WI38 (cell line): ENCODE measurements at regions not wholly inside any gene's neighbourhood (a gene's known extent, or its start where the extent isn't known, plus 50 kb on each side); places are given as distances from the start of the nearest gene placed in this dataset.

Experiments used
- H3K4me3 ChIP-seq: 2 replicates; pipeline ENCODE4 v1.5.1; 2011; ENCODE audit warnings: low read depth, mild to moderate bottlenecking, control low read depth, low read length
- TF ChIP-seq, protein P1 (sequence below): IDR thresholded peaks from 2 replicates; pipeline ENCODE4 v1.5.1; 2012; ENCODE audit warnings: low read depth, mild to moderate bottlenecking, control low read depth, low read length

DNA sequence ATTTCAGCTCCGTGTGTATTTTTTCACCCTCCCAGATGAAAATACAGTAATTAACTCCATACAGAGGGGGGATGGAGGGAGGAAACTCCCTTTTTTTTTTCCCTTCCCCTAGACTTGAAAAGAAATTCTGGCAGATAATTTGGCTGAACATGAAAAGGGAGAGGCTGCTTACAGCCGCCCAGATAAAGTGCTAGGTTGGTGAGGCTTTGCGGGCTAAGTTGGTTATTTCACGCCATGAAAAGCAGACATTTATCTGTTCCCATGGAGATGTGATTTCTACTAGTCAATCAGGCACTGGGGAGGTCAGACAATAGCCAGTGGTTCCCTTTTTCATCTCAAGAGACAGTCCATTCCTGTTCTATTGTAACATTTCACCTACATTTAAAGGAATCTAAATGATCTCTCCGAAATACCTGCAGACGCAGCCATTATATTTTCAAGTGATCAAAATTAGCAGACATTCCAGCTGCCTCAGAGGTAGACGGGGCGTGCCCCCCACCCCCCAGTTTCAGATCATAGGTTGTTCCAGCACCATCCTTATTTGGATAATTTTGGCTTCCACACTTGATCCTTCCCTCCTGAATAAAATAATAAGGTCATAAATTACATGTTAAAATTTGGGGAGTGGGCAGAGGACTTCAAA lies 143.9 kb upstream of the ZNF217 start:
- no peak overlapping the region for H3K4me3 ChIP-seq
- TF ChIP-seq, protein P1, sequence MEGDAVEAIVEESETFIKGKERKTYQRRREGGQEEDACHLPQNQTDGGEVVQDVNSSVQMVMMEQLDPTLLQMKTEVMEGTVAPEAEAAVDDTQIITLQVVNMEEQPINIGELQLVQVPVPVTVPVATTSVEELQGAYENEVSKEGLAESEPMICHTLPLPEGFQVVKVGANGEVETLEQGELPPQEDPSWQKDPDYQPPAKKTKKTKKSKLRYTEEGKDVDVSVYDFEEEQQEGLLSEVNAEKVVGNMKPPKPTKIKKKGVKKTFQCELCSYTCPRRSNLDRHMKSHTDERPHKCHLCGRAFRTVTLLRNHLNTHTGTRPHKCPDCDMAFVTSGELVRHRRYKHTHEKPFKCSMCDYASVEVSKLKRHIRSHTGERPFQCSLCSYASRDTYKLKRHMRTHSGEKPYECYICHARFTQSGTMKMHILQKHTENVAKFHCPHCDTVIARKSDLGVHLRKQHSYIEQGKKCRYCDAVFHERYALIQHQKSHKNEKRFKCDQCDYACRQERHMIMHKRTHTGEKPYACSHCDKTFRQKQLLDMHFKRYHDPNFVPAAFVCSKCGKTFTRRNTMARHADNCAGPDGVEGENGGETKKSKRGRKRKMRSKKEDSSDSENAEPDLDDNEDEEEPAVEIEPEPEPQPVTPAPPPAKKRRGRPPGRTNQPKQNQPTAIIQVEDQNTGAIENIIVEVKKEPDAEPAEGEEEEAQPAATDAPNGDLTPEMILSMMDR: no peak

DNA sequence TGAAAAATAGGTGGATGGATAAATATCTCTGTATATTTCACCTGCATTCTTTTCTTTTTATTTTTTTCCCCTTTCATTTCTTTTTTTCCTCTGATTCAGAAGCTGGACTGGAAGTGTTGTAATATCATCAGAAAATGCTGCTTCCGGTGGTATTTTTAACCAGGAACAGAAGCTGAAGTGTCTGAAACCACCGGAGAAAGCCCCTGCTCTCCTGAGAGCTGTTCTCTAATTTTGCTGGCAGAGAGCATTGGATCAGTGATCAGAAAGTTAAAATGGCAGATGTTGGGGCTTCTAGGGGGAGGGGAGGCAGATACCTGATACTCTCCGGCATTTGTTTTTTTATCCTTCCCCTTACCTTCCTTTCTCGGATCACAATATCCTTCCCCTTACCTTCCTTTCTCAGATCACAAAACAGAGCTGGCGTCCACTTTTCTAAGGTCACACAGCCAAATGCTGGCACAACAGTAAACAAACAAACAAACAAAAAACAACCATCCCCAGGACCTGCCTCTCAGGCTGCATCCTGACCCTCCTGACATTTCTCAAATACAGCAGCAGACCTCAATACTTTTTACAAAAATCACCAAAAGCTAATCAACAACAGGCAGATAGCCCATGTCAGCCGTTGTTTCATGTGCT lies 143.2 kb upstream of the ZNF217 start:
- TF ChIP-seq, protein P1: no peak
- no peak overlapping the region for H3K4me3 ChIP-seq

DNA sequence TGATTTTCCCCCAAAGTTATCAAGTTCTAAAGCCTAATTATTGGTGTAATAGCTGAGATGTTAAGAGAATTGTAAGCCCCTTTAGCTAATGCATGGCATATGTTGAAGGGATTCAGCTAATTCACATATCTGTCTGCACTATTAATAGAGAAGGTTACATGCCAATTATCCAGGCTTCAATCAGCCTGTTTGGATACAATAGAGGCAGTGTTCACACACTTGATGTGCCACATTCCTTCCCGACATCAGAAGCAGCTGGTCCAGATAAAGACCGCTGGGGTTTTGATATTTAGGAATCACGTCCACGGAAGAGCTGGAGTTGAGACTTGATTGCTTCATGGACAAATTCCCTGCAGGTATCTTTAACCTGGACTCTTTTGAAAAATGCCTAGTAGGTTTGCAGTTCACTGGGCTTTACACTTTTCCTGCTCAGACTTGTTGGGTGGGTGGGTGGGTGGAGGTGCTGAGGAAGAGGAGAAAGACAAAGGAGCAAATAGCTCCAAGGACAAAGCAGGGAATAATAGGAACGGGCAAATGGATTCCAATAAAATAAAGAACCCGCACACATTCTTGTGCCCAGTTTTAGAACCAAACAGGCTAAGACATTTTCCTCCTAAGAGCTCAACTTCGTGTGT lies 142.6 kb upstream of the ZNF217 start:
- TF ChIP-seq, protein P1: no peak
- H3K4me3 ChIP-seq: no peak overlapping the region

DNA sequence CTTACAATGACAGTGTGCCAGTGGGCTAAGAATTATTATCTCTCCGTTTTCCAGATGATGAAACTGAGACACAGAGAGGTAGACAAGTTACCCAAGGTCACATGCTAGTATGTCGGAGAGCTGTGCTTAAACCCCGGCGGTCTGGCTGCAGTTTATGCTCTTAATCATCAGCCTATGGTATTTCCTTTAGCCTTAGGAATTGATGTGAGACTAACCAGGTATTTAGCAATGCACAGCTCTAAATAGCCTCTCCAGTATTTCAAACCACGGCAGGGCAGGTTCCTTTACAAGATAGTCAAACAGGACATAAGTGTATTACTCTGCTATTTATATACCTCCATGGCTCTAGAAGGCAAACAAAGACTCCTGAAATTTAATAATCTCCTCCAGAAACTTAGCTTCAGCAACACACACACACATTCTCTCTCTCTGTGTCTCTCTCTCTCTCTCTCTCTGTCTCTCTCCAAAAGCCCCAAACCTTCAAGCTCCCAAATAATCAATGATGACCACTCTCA lies 142.0 kb upstream of the ZNF217 start:
- no peak overlapping the region for H3K4me3 ChIP-seq
- TF ChIP-seq, protein P1: no peak

DNA sequence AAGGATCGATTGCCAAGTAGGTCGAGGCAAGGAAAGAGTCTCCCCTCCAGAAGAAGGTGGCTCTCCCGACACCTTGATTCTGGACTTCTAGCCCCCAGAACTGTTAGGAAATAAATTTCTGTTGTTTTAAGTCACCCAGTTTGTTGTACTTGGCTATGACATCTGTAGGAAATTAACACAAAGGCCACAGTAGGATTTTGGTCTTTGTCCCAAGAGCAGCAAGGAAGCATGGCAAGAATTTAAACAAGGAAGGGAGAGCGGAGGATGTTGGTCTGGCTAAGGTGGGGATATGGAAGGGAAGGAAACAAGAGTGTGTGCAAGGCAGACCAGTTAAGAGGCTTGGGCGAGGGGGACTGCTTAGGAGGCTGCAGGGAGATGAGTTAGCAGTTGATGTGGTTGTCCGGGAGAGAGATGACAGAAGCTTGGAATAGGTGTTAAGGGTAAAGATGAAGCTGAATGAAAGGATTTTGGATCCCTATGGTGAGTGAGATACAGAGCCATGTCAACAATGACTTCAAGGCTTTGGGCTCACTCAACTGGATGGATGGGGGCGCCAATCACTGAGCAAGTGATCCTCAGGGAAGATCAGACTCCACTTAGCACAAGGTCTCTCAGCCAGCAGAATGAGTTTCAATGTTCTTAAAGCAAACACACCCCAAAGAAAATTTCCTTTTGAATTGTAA lies 140.5 kb upstream of the ZNF217 start:
- TF ChIP-seq, protein P1: no peak
- no peak overlapping the region for H3K4me3 ChIP-seq

DNA sequence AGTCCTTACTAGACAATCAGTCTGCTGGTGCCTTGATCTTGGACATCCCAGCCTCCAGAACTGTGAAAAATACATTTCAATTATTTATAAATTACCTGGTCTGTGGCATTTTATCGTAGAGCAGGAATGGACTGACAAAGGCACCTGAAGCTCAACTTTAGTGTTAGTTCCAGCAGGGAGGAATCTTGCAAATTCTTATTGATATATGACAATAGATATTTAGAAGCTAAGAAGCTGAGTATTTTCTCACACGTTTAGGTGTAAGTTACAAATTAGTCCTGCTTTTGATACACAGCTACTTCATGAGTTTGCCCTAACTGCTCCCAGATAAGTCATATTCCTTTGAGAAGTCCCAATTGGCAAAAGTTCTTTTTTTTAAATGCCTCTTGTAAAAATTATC lies 138.0 kb upstream of the ZNF217 start:
- no peak overlapping the region for H3K4me3 ChIP-seq

More for the DNA sequence above, 138.0 kb upstream of the ZNF217 start:
- TF ChIP-seq, protein P1: no peak
